ENCODE measurements at regions not wholly inside any gene's neighbourhood (a gene's known extent, or its start where the extent isn't known, plus 50 kb on each side); places are given as distances from the start of the nearest gene placed in this dataset.

- no peak for DNase-seq (ENCODE audit: low read depth in 1 of 2, low spot score in 1 of 2)
- H3K27ac ChIP-seq (replicated peaks), result no peak overlapping the region
- H3K27me3 ChIP-seq (ENCODE audit: insufficient read depth, poor library complexity, severe bottlenecking), result no peaks in the 10 kb centered on the region
- H3K4me3 ChIP-seq (replicated peaks; ENCODE audit: insufficient read depth, low read length), result no peak overlapping the region
- TF ChIP-seq, protein P1, sequence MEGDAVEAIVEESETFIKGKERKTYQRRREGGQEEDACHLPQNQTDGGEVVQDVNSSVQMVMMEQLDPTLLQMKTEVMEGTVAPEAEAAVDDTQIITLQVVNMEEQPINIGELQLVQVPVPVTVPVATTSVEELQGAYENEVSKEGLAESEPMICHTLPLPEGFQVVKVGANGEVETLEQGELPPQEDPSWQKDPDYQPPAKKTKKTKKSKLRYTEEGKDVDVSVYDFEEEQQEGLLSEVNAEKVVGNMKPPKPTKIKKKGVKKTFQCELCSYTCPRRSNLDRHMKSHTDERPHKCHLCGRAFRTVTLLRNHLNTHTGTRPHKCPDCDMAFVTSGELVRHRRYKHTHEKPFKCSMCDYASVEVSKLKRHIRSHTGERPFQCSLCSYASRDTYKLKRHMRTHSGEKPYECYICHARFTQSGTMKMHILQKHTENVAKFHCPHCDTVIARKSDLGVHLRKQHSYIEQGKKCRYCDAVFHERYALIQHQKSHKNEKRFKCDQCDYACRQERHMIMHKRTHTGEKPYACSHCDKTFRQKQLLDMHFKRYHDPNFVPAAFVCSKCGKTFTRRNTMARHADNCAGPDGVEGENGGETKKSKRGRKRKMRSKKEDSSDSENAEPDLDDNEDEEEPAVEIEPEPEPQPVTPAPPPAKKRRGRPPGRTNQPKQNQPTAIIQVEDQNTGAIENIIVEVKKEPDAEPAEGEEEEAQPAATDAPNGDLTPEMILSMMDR (IDR thresholded peaks at IDR 0.05; ENCODE audit: insufficient read depth, low read length), result no peak
- TF ChIP-seq GABPA (IDR thresholded peaks at IDR 0.05; ENCODE audit: low read depth), result no peak
- no peak for TF ChIP-seq REST (IDR thresholded peaks at IDR 0.05; ENCODE audit: insufficient replicate concordance, low read depth)
- TF ChIP-seq SPI1 (IDR thresholded peaks at IDR 0.05; ENCODE audit: borderline replicate concordance, low read depth), result no peak
Observed at GRCh38 chr17:71885662-71886061, 235.2 kb upstream of the SOX9 start.

DNA sequence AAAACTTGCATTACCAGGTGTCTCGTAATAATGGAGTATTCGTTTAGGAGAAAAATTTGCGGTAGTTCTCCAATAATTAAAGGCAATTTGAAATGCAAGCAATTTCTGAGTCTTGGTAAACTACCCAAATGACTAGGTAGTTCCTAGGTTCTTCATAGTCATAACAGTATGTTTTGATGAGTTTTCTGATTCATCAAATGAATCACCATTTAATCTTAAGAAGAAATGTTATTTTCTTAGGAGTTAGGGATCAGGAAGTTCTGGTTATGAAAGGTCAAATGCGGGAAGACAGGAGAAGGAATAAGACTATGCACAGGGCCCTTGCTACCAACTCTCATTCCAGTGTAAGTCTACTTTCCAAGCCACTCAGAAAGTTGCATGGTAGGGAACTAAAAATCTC lies 221.5 kb upstream of the SOX9 start:
- TF ChIP-seq POLR2AphosphoS5 (IDR thresholded peaks at IDR 0.05; ENCODE audit: low read depth), result no peak
- TF ChIP-seq GABPA (IDR thresholded peaks at IDR 0.05; ENCODE audit: low read depth), result no peak
- TF ChIP-seq, protein P1 (IDR thresholded peaks at IDR 0.05; ENCODE audit: insufficient read depth, low read length), result no peak
- TF ChIP-seq REST (IDR thresholded peaks at IDR 0.05; ENCODE audit: insufficient replicate concordance, low read depth), result no peak
- TF ChIP-seq SPI1 (IDR thresholded peaks at IDR 0.05; ENCODE audit: borderline replicate concordance, low read depth), result no peak
- H3K27ac ChIP-seq (replicated peaks), result no peak overlapping the region
- H3K4me3 ChIP-seq (replicated peaks; ENCODE audit: insufficient read depth, low read length), result no peak overlapping the region
- no peak for DNase-seq (ENCODE audit: low read depth in 1 of 2, low spot score in 1 of 2)
- H3K27me3 ChIP-seq (ENCODE audit: insufficient read depth, poor library complexity, severe bottlenecking), result no peaks in the 10 kb centered on the region

DNA sequence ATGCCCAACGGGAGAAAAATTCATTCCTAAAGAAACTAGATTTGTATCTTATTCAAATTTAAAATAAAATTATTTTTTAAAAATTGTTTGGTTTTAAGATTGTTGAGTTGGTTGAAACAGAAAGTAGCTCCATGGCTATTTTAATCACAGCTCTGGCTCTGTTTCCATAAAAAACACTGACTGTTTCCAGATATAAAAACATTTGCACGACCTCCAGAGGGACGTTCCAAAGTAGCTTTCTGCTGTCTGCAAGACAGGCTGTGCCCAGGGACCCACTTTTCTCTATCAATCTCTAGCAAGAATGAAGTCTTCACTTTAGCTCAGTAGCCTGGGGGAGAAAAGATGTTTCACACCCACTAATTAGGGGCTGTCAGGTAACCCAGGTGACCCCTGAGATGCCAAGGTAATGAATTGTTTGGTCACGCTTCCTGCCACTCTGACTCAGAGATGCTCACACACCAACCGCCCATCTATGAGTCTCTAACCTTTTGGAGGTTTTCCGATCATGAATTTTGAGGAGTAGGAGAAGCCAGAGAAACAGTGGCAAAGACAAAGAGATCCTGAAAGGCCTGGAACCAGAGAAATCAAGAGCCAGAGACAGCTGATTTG lies 220.1 kb upstream of the SOX9 start:
- TF ChIP-seq, protein P1 (IDR thresholded peaks at IDR 0.05; ENCODE audit: insufficient read depth, low read length), result no peak
- TF ChIP-seq REST (IDR thresholded peaks at IDR 0.05; ENCODE audit: insufficient replicate concordance, low read depth) (no peak), SPI1 (IDR thresholded peaks at IDR 0.05; ENCODE audit: borderline replicate concordance, low read depth) (no peak), POLR2AphosphoS5 (IDR thresholded peaks at IDR 0.05; ENCODE audit: low read depth) (no peak)
- Histone ChIP-seq H3K27ac (replicated peaks) (no peak overlapping the region), H3K27me3 (ENCODE audit: insufficient read depth, poor library complexity, severe bottlenecking) (no peaks in the 10 kb centered on the region), H3K4me3 (replicated peaks; ENCODE audit: insufficient read depth, low read length) (no peak overlapping the region)
- DNase-seq (ENCODE audit: low read depth in 1 of 2, low spot score in 1 of 2), result no peak

Data from HL-60 (cell line).